Duodenal mucosa (tissue), 2 donors: ENCODE measurements at regions not wholly inside any gene's neighbourhood (a gene's known extent, or its start where the extent isn't known, plus 50 kb on each side); places are given as distances from the start of the nearest gene placed in this dataset.

ENCODE experiments used
- H3K27ac ChIP-seq: one replicate; pipeline ENCODE4 v1.7.0; 2013; ENCODE audit warnings: low read depth, low read length
- H3K27me3 ChIP-seq, 2 donors: one replicate each; pipeline ENCODE4 v1.7.0; 2013; ENCODE audit warnings: low read length in 2 of 2, control low read depth in 1 of 2; ENCODE audit not compliant: insufficient read depth in 2 of 2, control insufficient read depth in 1 of 2
- H3K36me3 ChIP-seq, 2 donors: one replicate each; pipeline ENCODE4 v1.7.0; 2013; ENCODE audit warnings: low read length in 2 of 2, control low read depth in 1 of 2; ENCODE audit not compliant: insufficient read depth in 2 of 2, control insufficient read depth in 1 of 2
- H3K4me1 ChIP-seq, 2 donors: one replicate each; pipeline ENCODE4 v1.7.0; 2013; ENCODE audit warnings: low read length in 2 of 2, control low read depth in 1 of 2; ENCODE audit not compliant: insufficient read depth in 2 of 2, control insufficient read depth in 1 of 2
- H3K4me3 ChIP-seq, 2 donors: one replicate each; pipeline ENCODE4 v1.7.0; 2013; ENCODE audit warnings: low read length in 2 of 2, low read depth in 1 of 2
- H3K9ac ChIP-seq, 2 donors: one replicate each; pipeline ENCODE4 v1.7.0; 2013; ENCODE audit warnings: low read length in 2 of 2, low read depth in 1 of 2
- H3K9me3 ChIP-seq, 2 donors: one replicate each; pipeline ENCODE4 v1.7.0; 2013; ENCODE audit warnings: low read length in 2 of 2, control low read depth in 1 of 2; ENCODE audit not compliant: control insufficient read depth in 1 of 2

DNA sequence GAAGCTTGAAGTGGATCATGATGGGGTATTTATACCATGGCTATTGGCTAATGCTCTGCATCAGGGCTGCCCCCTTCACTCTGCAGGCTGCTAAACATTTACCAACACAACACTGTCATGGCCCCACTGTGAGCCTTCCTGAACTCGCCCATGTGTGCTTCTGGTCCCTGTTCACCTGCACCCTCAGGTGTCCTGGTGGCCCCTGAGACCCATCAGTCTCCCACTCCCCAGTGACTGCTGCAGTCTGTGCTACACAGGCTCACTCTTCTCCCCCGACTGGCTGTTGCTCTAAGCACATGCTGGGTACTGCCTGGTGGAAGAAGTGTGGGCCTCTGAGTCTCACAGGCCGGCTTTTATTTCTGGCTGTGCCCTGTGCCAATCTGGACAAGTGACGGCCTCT, 183.0 kb upstream of the HS6ST1 start:
- Histone ChIP-seq H3K27ac (no peak overlapping the region), H3K9ac (no peak overlapping the region), H3K9me3 (no peaks in the 10 kb centered on the region), H3K4me1 (peaks cover 0 to 3% of the 10 kb centered on the region in 2 donors), H3K27me3 (no peaks in the 10 kb centered on the region), H3K4me3 (no peak overlapping the region), H3K36me3 (no peaks in the 10 kb centered on the region)

DNA sequence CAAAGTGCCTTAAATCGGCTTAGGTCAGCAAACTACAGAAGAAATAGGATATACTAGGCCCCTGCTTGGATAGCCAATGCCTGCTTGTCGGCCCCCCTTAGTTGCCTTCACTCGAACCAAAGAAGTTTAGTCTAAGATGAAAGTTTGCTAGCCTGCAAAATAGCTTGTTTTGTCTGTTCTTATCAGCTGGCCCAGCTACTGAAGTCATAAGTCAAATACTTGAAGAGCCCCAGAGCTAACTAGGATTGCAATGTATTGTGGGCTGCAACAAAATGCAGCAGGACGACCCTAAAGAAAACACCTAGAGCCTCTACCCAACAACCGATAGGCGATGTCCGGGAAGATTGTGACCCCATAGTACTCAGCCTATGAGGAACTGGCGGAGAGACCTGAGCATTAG, 183.5 kb upstream of the HS6ST1 start:
- Histone ChIP-seq H3K36me3 (no peaks in the 10 kb centered on the region), H3K9me3 (no peaks in the 10 kb centered on the region), H3K27ac (no peak overlapping the region), H3K9ac (no peak overlapping the region), H3K27me3 (no peaks in the 10 kb centered on the region), H3K4me3 (no peak overlapping the region), H3K4me1 (peaks cover 0 to 3% of the 10 kb centered on the region in 2 donors)

DNA sequence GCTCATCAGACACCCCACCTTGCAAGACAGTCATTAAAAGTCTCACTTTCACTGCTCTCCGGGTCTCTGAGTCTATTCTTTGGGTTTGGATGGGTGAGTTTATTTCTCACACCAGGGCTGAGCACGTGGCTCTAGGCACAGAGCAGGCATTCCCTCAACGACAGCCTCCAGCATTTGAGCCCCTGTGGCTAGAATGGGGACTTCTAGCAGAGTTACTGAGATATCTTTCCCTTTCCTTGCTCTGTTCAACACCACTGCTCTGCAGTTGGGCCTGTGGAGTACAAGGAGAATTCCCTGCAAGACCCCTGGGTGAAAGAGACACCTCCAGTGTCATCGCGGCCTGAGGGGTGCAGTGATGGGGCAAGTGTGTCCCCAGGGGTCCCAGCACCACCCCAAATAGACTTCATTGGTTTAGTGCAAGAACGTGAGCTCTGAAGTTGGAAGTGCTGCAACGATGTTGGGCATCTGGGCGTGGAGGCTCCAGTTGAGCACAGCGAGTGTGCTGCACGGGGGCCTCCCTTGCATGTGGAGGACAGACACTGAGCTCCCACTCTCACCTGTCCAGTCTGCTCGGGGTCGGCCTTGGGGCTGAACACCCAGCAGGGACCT, 184.1 kb upstream of the HS6ST1 start:
- Histone ChIP-seq H3K4me3 (no peak overlapping the region), H3K9ac (no peak overlapping the region), H3K4me1 (peaks cover 0 to 3% of the 10 kb centered on the region in 2 donors), H3K27ac (no peak overlapping the region), H3K9me3 (no peaks in the 10 kb centered on the region), H3K27me3 (no peaks in the 10 kb centered on the region), H3K36me3 (no peaks in the 10 kb centered on the region)

DNA sequence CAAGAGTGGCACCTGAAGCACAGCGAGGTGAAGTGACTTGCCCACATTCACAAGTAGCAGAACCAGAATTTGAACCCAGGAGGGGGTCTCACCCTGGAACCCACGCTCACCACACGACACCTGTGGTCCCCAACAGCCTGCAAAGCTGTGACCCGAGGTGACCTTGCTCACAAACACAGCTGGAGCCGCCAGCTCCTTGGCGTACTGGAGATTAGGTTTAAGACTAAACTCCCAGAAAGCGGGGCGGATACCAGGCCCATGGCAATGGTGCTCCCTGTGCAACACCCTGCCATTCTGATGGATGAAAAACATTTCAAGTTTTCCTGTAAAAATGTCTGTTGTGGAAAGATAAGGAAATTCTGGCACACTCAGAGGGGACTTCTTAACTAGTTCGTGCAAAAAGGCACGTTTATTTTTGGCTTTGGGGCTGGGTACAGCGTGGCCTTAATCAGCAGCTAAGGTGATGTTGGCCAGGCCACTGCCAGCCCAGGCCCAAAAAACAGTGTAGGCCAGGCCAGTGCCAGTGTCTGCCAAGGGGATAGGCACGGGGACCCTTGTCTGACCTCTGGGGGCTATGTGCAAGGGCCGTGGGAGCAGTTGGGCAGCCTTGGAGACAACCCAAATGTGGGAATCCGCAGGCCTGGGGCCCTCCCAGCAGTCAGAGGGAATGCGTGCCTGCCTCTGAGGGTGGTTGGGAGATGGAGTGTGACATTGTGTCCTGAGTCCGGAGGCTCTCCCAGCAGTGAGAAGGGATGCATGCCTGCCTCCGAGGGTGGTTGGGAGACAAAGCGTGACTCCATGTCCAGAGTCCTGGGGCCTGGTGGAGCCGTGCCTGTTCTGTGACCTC, 185.0 kb upstream of the HS6ST1 start:
- Histone ChIP-seq H3K27ac (no peak overlapping the region), H3K4me1 (peaks cover 0 to 3% of the 10 kb centered on the region in 2 donors), H3K9me3 (no peaks in the 10 kb centered on the region), H3K36me3 (no peaks in the 10 kb centered on the region), H3K27me3 (no peaks in the 10 kb centered on the region), H3K4me3 (no peak overlapping the region), H3K9ac (no peak overlapping the region)

DNA sequence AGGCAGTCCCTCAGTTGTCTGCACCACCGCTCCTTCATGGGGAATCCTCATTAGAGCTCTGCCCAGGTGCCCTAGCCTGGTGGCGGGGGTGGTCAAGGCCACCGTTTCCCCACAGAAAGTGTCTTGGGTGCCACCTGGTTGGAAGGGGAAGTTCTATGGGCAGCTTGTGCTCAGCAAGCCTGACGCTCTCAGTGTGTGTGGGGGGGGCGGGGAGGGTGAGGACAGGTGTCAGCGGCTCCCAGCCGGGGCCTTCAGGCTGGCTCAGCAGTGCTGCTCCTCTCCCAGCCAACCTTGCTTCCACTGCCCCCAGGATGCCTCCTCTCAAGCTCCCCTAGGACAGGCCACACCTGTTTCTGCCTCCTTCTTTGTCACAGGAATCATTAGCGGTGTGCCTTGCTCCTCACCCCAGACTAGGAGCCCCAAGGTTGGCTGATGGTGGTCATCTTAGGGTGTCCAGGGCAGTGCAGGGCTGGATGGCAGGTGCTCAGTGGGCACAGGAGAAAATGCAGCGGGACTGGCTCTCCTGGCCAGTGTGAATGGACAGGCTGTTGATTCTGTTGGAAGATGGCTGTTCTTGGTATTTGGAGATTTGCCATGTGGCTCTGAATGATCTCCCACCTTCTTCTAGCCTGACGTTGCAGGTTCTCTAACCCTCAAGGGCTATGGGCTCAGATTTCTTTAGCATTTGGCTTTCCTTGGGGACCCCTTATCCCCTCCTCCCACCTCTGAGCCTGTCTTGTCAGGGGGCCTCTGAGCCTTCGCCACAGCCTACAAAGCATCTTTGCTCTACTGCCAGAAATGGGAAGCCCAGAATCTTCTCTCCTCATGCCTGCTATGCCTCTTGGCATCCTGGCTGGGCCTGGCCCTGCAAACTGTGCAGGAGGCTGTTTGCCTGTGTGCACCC, 185.8 kb upstream of the HS6ST1 start:
- no peak overlapping the region for H3K27ac ChIP-seq
- H3K27me3 ChIP-seq, result no peaks in the 10 kb centered on the region
- no peaks in the 10 kb centered on the region for H3K36me3 ChIP-seq
- no peaks in the 10 kb centered on the region for H3K9me3 ChIP-seq
- H3K9ac ChIP-seq, result no peak overlapping the region
- no peak overlapping the region for H3K4me3 ChIP-seq
- H3K4me1 ChIP-seq, result peaks cover 0 to 3% of the 10 kb centered on the region in 2 donors

DNA sequence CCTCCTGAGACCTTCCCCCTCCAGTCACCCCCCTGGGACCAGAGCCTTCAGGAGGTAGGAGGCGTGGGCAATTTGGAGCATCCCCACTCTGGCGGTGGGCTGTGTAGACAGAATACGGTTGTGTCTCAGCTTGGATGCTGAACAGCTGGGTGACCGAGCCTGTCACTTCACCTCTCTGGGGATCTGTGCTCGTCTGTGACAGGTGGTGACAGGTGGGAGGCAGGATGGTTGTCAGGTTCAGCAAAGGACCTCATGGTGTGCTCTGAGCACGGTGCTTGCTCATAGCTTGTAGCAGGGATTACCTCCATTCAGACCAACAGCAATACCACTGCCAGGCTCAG, 186.5 kb upstream of the HS6ST1 start:
- Histone ChIP-seq H3K36me3 (no peaks in the 10 kb centered on the region), H3K27ac (no peak overlapping the region), H3K4me3 (no peak overlapping the region), H3K4me1 (peaks cover 0 to 3% of the 10 kb centered on the region in 2 donors), H3K9me3 (no peaks in the 10 kb centered on the region), H3K9ac (no peak overlapping the region), H3K27me3 (no peaks in the 10 kb centered on the region)

DNA sequence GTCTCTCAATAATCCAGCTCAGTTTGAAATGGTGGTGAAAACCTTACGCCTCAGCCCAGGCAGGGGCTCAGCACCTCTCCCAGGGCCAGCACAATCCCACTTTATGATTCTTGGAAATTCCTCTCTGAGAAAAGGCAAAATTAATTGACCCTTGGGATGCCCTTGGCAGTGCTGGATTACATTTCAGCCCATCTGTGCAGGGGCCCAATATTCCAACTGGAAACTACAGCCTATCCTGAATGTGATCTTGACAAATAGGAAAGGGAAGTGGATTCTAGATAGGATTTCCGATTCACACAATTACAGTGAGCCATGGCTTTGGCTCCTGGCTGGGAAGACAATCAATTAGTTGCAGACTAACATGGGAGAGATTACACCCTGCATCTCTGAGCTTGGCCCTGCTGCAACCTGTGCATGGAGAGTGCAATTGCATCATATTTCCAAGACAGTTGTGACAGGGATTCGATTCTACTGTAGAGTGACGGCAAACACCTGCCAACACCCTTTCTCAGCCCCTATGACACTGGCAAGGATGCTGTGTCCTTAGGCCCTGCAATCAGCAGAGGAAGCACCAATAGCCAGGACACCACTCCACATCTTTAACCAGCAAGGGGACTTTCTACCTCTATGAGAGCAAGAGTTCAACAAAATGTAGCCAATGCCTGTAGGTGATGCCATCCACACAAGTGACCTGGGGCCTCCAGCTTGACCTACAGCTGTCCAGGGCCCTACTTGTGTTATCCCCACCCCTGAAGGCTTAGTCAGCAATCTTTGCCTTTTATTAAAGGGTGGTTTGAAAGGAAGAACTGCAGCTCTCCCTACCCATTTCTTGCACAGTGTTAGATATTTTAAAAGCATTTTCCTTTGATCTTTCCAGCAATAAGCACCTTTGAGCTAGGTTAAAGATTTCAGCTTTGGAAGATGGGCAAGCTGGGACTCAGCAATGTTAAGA, 187.2 kb upstream of the HS6ST1 start:
- peaks cover 0 to 3% of the 10 kb centered on the region in 2 donors for H3K4me1 ChIP-seq
- H3K27ac ChIP-seq, result no peak overlapping the region
- H3K36me3 ChIP-seq, result no peaks in the 10 kb centered on the region
- no peak overlapping the region for H3K4me3 ChIP-seq
- H3K9me3 ChIP-seq, result no peaks in the 10 kb centered on the region
- H3K27me3 ChIP-seq, result no peaks in the 10 kb centered on the region
- H3K9ac ChIP-seq, result no peak overlapping the region

DNA sequence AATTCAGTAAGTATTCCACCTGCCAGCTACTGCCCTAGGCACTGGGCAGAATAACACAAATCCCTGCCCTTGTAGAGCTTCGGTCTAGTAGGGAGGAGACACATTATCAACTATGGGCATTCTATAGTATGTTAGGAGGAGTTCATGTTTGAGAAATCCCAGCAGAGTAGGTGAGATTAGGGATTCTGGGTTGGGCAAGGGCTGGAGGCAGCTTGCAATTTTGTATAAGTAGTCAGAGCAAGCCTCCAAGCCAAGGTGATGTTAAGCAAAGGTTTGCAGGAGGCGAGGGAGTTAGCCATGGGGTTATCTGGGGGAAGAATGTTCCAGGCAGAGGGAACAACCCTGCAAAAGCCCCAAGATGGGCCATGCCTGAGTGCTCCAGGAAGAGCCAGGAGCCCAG, 187.9 kb upstream of the HS6ST1 start:
- Histone ChIP-seq H3K27ac (no peak overlapping the region), H3K27me3 (no peaks in the 10 kb centered on the region), H3K36me3 (no peaks in the 10 kb centered on the region), H3K4me1 (peaks cover 0 to 3% of the 10 kb centered on the region in 2 donors), H3K9me3 (no peaks in the 10 kb centered on the region), H3K9ac (no peak overlapping the region), H3K4me3 (no peak overlapping the region)

DNA sequence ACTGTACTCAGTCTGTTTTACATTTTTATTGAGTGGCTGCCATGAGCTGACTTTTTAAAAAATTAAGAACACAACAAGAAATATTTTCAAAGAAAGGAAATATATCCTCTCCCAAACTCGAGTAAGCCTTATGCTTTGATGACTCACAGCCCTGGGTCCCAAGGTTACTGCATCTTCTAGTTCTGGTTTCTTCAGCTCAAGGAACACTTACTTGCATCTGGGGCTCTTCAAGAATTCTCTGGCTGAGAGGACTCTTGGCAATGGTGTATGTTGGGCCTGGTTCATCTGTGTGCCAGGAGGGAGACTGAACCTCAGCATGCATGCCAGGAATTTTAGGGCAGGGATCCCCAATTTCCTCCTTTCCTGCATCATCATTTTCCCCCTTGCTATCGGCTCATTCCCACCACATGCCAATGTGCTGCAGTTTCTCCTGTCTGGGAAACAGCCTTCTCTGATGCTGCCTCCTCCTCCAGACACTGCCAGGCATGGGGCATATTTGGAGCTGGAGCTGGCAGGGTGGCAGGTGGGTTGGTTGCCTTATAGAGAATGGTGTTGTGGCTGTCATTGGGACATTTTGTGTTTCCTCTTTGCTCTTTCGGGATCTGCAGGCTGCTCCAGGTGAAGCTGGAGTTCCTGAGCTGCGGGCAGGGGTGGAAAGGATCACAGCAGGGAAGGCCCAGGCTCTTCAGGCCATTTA, 192.2 kb upstream of the HS6ST1 start:
- H3K36me3 ChIP-seq, result no peaks in the 10 kb centered on the region
- H3K27me3 ChIP-seq, result no peaks in the 10 kb centered on the region
- H3K27ac ChIP-seq, result no peak overlapping the region
- no peak overlapping the region for H3K4me3 ChIP-seq
- H3K9me3 ChIP-seq, result no peaks in the 10 kb centered on the region
- no peak overlapping the region for H3K9ac ChIP-seq
- H3K4me1 ChIP-seq, result no peaks in the 10 kb centered on the region
